OCI-LY7 (cell line): ENCODE measurements at regions not wholly inside any gene's neighbourhood (a gene's known extent, or its start where the extent isn't known, plus 50 kb on each side); places are given as distances from the start of the nearest gene placed in this dataset.

ENCODE experiments used
- BruUV-seq: library from RNA; stranded (reverse); fragments of 400-500 nt; replicated peaks from 2 replicates; lab custom pipeline; 2021; lab: Mats Ljungman, UMichigan
- CTCF ChIA-PET: fragments of 300-600 bp; sonication (Branson Sonifier 250); formaldehyde crosslinking; loops from one replicate; lab custom pipeline; 2022; ENCODE audit warnings: antibody characterized with exemption; ENCODE audit not compliant: unreplicated experiment; lab: Charles Lee
- POLR2A ChIA-PET: fragments of 300-600 bp; sonication (Branson Sonifier 250); formaldehyde crosslinking; loops from one replicate; lab custom pipeline; 2022; ENCODE audit warnings: antibody characterized with exemption; lab: Charles Lee
- DNase-seq: peaks from one replicate; pipeline ENCODE4 v3.0.0-alpha.2; 2015; ENCODE audit warnings: low spot score
- H2AFZ ChIP-seq: fragments of 200-600 bp; sonication (generic), shearing (Covaris generic); 2 replicates; pipeline ENCODE4 v1.6.1; 2014; ENCODE audit warnings: mild to moderate bottlenecking, antibody characterized with exemption, low read length, moderate library complexity
- H3K27ac ChIP-seq: fragments of 200-600 bp; sonication (generic); 2 replicates; pipeline ENCODE4 v1.5.1; 2014; ENCODE audit warnings: mixed run types, low read depth, mild to moderate bottlenecking, moderate library complexity, low read length, inconsistent platforms; ENCODE audit not compliant: poor library complexity, severe bottlenecking
- H3K36me3 ChIP-seq: fragments of 200-600 bp; sonication (generic); 2 replicates; pipeline ENCODE4 v1.6.1; 2014; ENCODE audit warnings: mild to moderate bottlenecking, antibody characterized with exemption, low read length, moderate library complexity, mixed read lengths; ENCODE audit not compliant: insufficient read depth
- H3K4me1 ChIP-seq: fragments of 200-600 bp; sonication (generic); 2 replicates; pipeline ENCODE4 v1.5.1; 2014; ENCODE audit warnings: mild to moderate bottlenecking, low read length; ENCODE audit not compliant: insufficient read depth, poor library complexity, severe bottlenecking
- H3K4me2 ChIP-seq: fragments of 200-600 bp; sonication (generic); 2 replicates; pipeline ENCODE4 v1.6.1; 2014; ENCODE audit warnings: mild to moderate bottlenecking, low read length
- H3K4me3 ChIP-seq: fragments of 200-600 bp; sonication (generic); 2 replicates; pipeline ENCODE4 v1.5.1; 2014; ENCODE audit warnings: mild to moderate bottlenecking, low read depth, low read length; ENCODE audit not compliant: poor library complexity, severe bottlenecking
- H3K79me2 ChIP-seq: fragments of 200-600 bp; sonication (generic); 2 replicates; pipeline ENCODE4 v1.6.1; 2016; ENCODE audit warnings: low read depth, mild to moderate bottlenecking, low read length, moderate library complexity, mixed read lengths; ENCODE audit not compliant: insufficient read depth
- H3K9me2 ChIP-seq: fragments of 200-600 bp; sonication (generic); 2 replicates; pipeline ENCODE4 v1.6.1; 2016; ENCODE audit warnings: mild to moderate bottlenecking, low read length, mixed read lengths; ENCODE audit not compliant: insufficient read depth
- H3K9me3 ChIP-seq: fragments of 200-600 bp; sonication (generic); 2 replicates; pipeline ENCODE4 v1.6.1; 2014; ENCODE audit warnings: mild to moderate bottlenecking, mixed run types, low read length, mixed read lengths
- H4K20me1 ChIP-seq: fragments of 200-600 bp; sonication (generic); 2 replicates; pipeline ENCODE4 v1.6.1; 2014; ENCODE audit warnings: mild to moderate bottlenecking, antibody characterized with exemption, low read length, moderate library complexity, mixed read lengths; ENCODE audit not compliant: insufficient read depth
- EZH2phosphoT487 ChIP-seq: fragments of 200-600 bp; sonication (generic); IDR thresholded peaks from 2 replicates; pipeline ENCODE4 v1.6.1; 2018; ENCODE audit warnings: low read depth, borderline replicate concordance, mild to moderate bottlenecking, mixed run types, antibody characterized with exemption, low read length, moderate library complexity, mixed read lengths
- intact Hi-C: fragments of 100-400 bp; cut with micrococcal nuclease; formaldehyde crosslinking; loops from one replicate; pipeline ENCODE4 v1.10.0; 2022; ENCODE audit not compliant: unreplicated experiment
- TF ChIP-seq, protein P1 (sequence below): fragments of 200-600 bp; sonication (generic); conservative IDR thresholded peaks from 2 replicates; pipeline ENCODE4 v1.5.1; 2014; ENCODE audit warnings: mild to moderate bottlenecking, antibody characterized with exemption, low read length, moderate library complexity, mixed read lengths

GRCh38 chr22:27312966-27313855, 488.3 kb downstream of the MN1 start:
- Histone ChIP-seq H3K9me3 (peaks cover 9% of the 10 kb centered on the region; the same call in 1 of the 2 replicates), H3K4me1 (peaks cover 35% of the 10 kb centered on the region), H4K20me1 (no peaks in the 10 kb centered on the region), H2AFZ (peak overlapping the region; percentile 23; the same call in 1 of the 2 replicates), H3K79me2 (no peaks in the 10 kb centered on the region), H3K36me3 (peaks cover 1% of the 10 kb centered on the region; the same call in 1 of the 2 replicates), H3K9me2 (no peaks in the 10 kb centered on the region), H3K27ac (no peak overlapping the region), H3K4me2 (no peak overlapping the region), H3K4me3 (no peak overlapping the region)
- POLR2A ChIA-PET, result no interaction called here
- intact Hi-C loops, result no loop called here
- DNase-seq, result no peak
- no peak for TF ChIP-seq EZH2phosphoT487
- TF ChIP-seq, protein P1, sequence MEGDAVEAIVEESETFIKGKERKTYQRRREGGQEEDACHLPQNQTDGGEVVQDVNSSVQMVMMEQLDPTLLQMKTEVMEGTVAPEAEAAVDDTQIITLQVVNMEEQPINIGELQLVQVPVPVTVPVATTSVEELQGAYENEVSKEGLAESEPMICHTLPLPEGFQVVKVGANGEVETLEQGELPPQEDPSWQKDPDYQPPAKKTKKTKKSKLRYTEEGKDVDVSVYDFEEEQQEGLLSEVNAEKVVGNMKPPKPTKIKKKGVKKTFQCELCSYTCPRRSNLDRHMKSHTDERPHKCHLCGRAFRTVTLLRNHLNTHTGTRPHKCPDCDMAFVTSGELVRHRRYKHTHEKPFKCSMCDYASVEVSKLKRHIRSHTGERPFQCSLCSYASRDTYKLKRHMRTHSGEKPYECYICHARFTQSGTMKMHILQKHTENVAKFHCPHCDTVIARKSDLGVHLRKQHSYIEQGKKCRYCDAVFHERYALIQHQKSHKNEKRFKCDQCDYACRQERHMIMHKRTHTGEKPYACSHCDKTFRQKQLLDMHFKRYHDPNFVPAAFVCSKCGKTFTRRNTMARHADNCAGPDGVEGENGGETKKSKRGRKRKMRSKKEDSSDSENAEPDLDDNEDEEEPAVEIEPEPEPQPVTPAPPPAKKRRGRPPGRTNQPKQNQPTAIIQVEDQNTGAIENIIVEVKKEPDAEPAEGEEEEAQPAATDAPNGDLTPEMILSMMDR, result no peak
- BruUV-seq, result no TSS peak
- CTCF ChIA-PET, result no interaction called here

DNA sequence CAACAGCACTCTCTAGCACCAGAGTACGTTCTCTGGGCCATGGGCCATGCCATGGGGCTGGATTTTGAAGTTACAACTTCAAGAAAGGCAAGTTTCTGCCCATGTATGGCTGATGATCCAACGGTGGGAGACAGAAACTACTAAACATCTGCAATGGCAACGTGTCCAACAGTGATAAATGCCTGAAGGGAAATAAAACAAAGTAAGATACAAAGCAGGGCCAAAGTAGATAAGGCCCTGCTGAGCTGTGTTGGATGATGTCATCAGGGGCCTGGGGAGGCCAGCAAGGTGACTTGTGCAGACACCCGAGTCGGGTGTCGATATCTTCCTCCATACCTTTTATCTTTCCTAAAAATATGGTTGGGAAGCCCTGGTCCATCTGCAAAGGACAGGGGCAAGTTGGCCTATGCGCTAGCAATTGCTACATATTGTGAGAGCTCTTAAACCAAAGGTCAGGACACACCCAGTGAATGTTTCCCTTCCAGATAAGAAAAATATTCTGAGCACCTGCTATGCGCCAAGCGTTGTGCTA, 487.2 kb downstream of the MN1 start:
- no peak overlapping the region for H3K27ac ChIP-seq
- no peaks in the 10 kb centered on the region for H3K9me2 ChIP-seq
- peaks cover 46% of the 10 kb centered on the region for H3K4me1 ChIP-seq
- H3K79me2 ChIP-seq, result no peaks in the 10 kb centered on the region
- intact Hi-C loops, result no loop called here
- BruUV-seq, result no TSS peak
- no peak for TF ChIP-seq EZH2phosphoT487
- TF ChIP-seq, protein P1, result no peak
- peaks cover under 1% of the 10 kb centered on the region; the same call in 1 of the 2 replicates for H3K36me3 ChIP-seq
- no peak overlapping the region for H2AFZ ChIP-seq
- H3K4me2 ChIP-seq, result no peak overlapping the region
- POLR2A ChIA-PET, result no interaction called here
- CTCF ChIA-PET, result no interaction called here
- no peak overlapping the region for H3K4me3 ChIP-seq
- peaks cover 4% of the 10 kb centered on the region for H3K9me3 ChIP-seq
- no peaks in the 10 kb centered on the region for H4K20me1 ChIP-seq
- DNase-seq, result no peak

- TF ChIP-seq EZH2phosphoT487, result no peak
Observed at GRCh38 chr22:27315833-27316232, 485.7 kb downstream of the MN1 start.

More at GRCh38 chr22:27315833-27316232, 485.7 kb downstream of the MN1 start:
- Histone ChIP-seq H3K9me3 (peaks cover 16% of the 10 kb centered on the region), H3K4me3 (no peak overlapping the region), H4K20me1 (no peaks in the 10 kb centered on the region), H3K79me2 (no peaks in the 10 kb centered on the region), H3K4me2 (no peak overlapping the region), H3K36me3 (peaks cover 3% of the 10 kb centered on the region), H2AFZ (no peak overlapping the region), H3K27ac (no peak overlapping the region), H3K4me1 (peaks cover 57% of the 10 kb centered on the region), H3K9me2 (no peaks in the 10 kb centered on the region)
- BruUV-seq, result no TSS peak
- no peak for DNase-seq
- ChIA-PET POLR2A (no interaction called here), CTCF (no interaction called here)
- intact Hi-C loops, result no loop called here
